ENCODE measurements at regions not wholly inside any gene's neighbourhood (a gene's known extent, or its start where the extent isn't known, plus 50 kb on each side); places are given as distances from the start of the nearest gene placed in this dataset.

DNA sequence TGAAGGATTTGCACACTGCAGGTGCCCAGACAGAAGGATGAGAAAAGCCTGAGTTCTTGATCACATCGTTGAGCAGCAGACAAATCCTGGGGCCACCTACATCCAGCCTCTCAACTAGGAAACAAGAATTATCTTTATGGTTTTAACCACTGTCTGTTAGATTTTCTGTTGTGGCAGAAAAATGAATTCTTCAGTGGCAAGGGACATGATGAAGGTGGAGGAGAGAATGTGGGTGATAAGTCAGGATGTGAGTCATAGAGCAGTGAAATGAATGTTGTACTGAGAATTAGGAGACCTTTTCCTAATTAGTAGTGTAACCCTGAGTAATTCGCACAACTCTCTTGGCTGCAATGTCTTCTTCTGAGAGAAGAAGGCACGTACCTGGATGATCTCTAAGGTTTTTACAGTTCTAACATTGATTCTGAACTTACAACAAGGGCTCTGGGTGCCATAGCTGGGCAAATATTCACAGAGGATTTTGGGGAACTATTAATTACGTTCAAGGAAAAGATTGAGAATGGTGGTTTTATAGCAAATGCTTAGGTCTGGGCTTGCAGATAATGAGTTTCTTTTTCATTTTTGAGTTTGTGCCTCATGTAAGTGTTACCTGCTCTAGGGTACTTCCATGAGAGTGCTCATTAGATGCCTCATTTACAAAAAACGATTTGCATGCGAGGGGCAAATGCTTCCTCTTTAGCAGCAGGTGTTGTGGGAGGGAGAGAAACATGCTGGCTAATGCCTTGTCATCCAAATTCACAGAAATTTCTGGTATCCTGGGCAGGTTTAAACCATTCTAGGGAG, 111.0 kb upstream of the KL start:
- TF ChIP-seq POLR2A (IDR thresholded peaks at IDR 0.05) (no peak), EP300 (IDR thresholded peaks at IDR 0.05) (no peak)
- TF ChIP-seq, protein P1, sequence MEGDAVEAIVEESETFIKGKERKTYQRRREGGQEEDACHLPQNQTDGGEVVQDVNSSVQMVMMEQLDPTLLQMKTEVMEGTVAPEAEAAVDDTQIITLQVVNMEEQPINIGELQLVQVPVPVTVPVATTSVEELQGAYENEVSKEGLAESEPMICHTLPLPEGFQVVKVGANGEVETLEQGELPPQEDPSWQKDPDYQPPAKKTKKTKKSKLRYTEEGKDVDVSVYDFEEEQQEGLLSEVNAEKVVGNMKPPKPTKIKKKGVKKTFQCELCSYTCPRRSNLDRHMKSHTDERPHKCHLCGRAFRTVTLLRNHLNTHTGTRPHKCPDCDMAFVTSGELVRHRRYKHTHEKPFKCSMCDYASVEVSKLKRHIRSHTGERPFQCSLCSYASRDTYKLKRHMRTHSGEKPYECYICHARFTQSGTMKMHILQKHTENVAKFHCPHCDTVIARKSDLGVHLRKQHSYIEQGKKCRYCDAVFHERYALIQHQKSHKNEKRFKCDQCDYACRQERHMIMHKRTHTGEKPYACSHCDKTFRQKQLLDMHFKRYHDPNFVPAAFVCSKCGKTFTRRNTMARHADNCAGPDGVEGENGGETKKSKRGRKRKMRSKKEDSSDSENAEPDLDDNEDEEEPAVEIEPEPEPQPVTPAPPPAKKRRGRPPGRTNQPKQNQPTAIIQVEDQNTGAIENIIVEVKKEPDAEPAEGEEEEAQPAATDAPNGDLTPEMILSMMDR (IDR thresholded peaks at IDR 0.05): no peak

All from sigmoid colon (tissue), 4 donors.